GM12873 (cell line): ENCODE measurements at regions not wholly inside any gene's neighbourhood (a gene's known extent, or its start where the extent isn't known, plus 50 kb on each side); places are given as distances from the start of the nearest gene placed in this dataset.

Experiments
- CTCF ChIP-seq: IDR thresholded peaks from 2 replicates; pipeline ENCODE4 v1.5.1; 2012; ENCODE audit warnings: low read depth, mild to moderate bottlenecking, moderate library complexity, low read length, control low read depth; ENCODE audit not compliant: insufficient read depth; ENCODE audit errors: missing control alignments

GRCh38 chr13:27370305-27370872 is 54.0 kb upstream of the GTF3A start:
- TF ChIP-seq CTCF, result no peak

- TF ChIP-seq CTCF, result no peak
Observed at GRCh38 chr13:27371932-27372331, 52.5 kb upstream of the GTF3A start.

GRCh38 chr13:27372896-27373295 is 51.5 kb upstream of the GTF3A start:
- TF ChIP-seq CTCF, result no peak

- TF ChIP-seq CTCF, result no peak
Observed at GRCh38 chr13:27374126-27374613, 50.2 kb upstream of the GTF3A start.
